ENCODE measurements at regions not wholly inside any gene's neighbourhood (a gene's known extent, or its start where the extent isn't known, plus 50 kb on each side); places are given as distances from the start of the nearest gene placed in this dataset.

- no peak for TF ChIP-seq ZNF124 (CRISPR knock-in tag; IDR thresholded peaks at IDR 0.05)
- no peak for TF ChIP-seq SLC30A9 (CRISPR knock-in tag; IDR thresholded peaks at IDR 0.05)
- TF ChIP-seq, protein P1, sequence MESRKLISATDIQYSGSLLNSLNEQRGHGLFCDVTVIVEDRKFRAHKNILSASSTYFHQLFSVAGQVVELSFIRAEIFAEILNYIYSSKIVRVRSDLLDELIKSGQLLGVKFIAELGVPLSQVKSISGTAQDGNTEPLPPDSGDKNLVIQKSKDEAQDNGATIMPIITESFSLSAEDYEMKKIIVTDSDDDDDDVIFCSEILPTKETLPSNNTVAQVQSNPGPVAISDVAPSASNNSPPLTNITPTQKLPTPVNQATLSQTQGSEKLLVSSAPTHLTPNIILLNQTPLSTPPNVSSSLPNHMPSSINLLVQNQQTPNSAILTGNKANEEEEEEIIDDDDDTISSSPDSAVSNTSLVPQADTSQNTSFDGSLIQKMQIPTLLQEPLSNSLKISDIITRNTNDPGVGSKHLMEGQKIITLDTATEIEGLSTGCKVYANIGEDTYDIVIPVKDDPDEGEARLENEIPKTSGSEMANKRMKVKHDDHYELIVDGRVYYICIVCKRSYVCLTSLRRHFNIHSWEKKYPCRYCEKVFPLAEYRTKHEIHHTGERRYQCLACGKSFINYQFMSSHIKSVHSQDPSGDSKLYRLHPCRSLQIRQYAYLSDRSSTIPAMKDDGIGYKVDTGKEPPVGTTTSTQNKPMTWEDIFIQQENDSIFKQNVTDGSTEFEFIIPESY (CRISPR knock-in tag; IDR thresholded peaks at IDR 0.05), result no peak
- no peak for TF ChIP-seq RFX1 (IDR thresholded peaks at IDR 0.05)
- no peak for TF ChIP-seq ERF (CRISPR knock-in tag; IDR thresholded peaks at IDR 0.05)
- no peak for TF ChIP-seq FOXM1 (IDR thresholded peaks at IDR 0.05; ENCODE audit: low read depth)
- TF ChIP-seq FOXM1 (CRISPR knock-in tag; IDR thresholded peaks at IDR 0.05; ENCODE audit: low read depth), result no peak
- TF ChIP-seq, protein P2, sequence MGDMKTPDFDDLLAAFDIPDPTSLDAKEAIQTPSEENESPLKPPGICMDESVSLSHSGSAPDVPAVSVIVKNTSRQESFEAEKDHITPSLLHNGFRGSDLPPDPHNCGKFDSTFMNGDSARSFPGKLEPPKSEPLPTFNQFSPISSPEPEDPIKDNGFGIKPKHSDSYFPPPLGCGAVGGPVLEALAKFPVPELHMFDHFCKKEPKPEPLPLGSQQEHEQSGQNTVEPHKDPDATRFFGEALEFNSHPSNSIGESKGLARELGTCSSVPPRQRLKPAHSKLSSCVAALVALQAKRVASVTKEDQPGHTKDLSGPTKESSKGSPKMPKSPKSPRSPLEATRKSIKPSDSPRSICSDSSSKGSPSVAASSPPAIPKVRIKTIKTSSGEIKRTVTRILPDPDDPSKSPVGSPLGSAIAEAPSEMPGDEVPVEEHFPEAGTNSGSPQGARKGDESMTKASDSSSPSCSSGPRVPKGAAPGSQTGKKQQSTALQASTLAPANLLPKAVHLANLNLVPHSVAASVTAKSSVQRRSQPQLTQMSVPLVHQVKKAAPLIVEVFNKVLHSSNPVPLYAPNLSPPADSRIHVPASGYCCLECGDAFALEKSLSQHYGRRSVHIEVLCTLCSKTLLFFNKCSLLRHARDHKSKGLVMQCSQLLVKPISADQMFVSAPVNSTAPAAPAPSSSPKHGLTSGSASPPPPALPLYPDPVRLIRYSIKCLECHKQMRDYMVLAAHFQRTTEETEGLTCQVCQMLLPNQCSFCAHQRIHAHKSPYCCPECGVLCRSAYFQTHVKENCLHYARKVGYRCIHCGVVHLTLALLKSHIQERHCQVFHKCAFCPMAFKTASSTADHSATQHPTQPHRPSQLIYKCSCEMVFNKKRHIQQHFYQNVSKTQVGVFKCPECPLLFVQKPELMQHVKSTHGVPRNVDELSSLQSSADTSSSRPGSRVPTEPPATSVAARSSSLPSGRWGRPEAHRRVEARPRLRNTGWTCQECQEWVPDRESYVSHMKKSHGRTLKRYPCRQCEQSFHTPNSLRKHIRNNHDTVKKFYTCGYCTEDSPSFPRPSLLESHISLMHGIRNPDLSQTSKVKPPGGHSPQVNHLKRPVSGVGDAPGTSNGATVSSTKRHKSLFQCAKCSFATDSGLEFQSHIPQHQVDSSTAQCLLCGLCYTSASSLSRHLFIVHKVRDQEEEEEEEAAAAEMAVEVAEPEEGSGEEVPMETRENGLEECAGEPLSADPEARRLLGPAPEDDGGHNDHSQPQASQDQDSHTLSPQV (IDR thresholded peaks at IDR 0.05), result no peak
- TF ChIP-seq CBX2 (IDR thresholded peaks at IDR 0.05; ENCODE audit: insufficient read depth, low read length, poor library complexity, severe bottlenecking), result no peak
- TF ChIP-seq MEF2A (IDR thresholded peaks at IDR 0.05; ENCODE audit: control insufficient read depth, low read depth, low read length), result no peak
- TF ChIP-seq ZNF146 (CRISPR knock-in tag; IDR thresholded peaks at IDR 0.05; ENCODE audit: unreplicated experiment), result no peak
Measured at GRCh38 chr7:116386674-116387073, 112.9 kb upstream of the CAV2 start (continued).

All from K562 (cell line).